Keratinocyte (primary cell): ENCODE measurements at regions not wholly inside any gene's neighbourhood (a gene's known extent, or its start where the extent isn't known, plus 50 kb on each side); places are given as distances from the start of the nearest gene placed in this dataset.

ENCODE experiments used
- CTCF ChIP-seq, 3 experiments: IDR thresholded peaks in 1 of 3; conservative IDR thresholded peaks in 1 of 3; optimal IDR thresholded peaks in 1 of 3; 2 replicates in 2 of 3; 3 replicates in 1 of 3; pipeline versions ENCODE3 to v1.5.1; 2011; ENCODE audit warnings: low read length in 3 of 3, mild to moderate bottlenecking in 3 of 3, moderate library complexity in 2 of 3, control low read depth in 1 of 3, inconsistent platforms in 1 of 3; ENCODE audit not compliant: insufficient read depth in 2 of 3; ENCODE audit errors: extremely low read depth in 1 of 3
- EZH2 ChIP-seq: IDR thresholded peaks from one replicate; pipeline ENCODE4 v1.6.1; 2012; ENCODE audit warnings: inconsistent platforms, mild to moderate bottlenecking, low read length, moderate library complexity

- peak in 1 of 3 experiments; percentile 19 for TF ChIP-seq CTCF (optimal IDR thresholded peaks at IDR 0.05 in 1 of 3, IDR thresholded peaks at IDR 0.05 in 1 of 3, conservative IDR thresholded peaks at IDR 0.05 in 1 of 3; ENCODE audit: extremely low read depth in 1 of 3, insufficient read depth in 2 of 3, low read length in 3 of 3)
- TF ChIP-seq EZH2 = no peak
These were observed 54.9 kb upstream of the IRF2 start for GRCh38 chr4:184529283-184529682.
